ENCODE measurements at regions not wholly inside any gene's neighbourhood (a gene's known extent, or its start where the extent isn't known, plus 50 kb on each side); places are given as distances from the start of the nearest gene placed in this dataset.

GRCh38 chr4:14772388-14772787 is 229.9 kb upstream of the CPEB2 start:
- no peak for DNase-seq
- intact Hi-C loops (cut with DNase I): no loop called here

GRCh38 chr4:14783011-14783877 is 219.0 kb upstream of the CPEB2 start:
- no peak for DNase-seq
- intact Hi-C loops (cut with DNase I): no loop called here

- intact Hi-C loops (cut with DNase I): no loop called here
- no peak for DNase-seq
These were observed 215.1 kb upstream of the CPEB2 start for GRCh38 chr4:14787221-14787620.

GRCh38 chr4:14787894-14788293 is 214.4 kb upstream of the CPEB2 start:
- intact Hi-C loops (cut with DNase I): no loop called here
- no peak for DNase-seq

- no peak for DNase-seq
- intact Hi-C loops (cut with DNase I): no loop called here
These were observed 211.8 kb upstream of the CPEB2 start for GRCh38 chr4:14790494-14790893.

GRCh38 chr4:14792702-14793227 is 209.5 kb upstream of the CPEB2 start:
- intact Hi-C loops (cut with DNase I): no loop called here
- DNase-seq: no peak

GRCh38 chr4:14800977-14801376 is 201.3 kb upstream of the CPEB2 start:
- no peak for DNase-seq
- intact Hi-C loops (cut with DNase I): no loop called here

- intact Hi-C loops (cut with DNase I): no loop called here
- no peak for DNase-seq
These were observed 199.7 kb upstream of the CPEB2 start for GRCh38 chr4:14802596-14802995.

GRCh38 chr4:14807856-14808255 is 194.4 kb upstream of the CPEB2 start:
- intact Hi-C loops (cut with DNase I): no loop called here
- no peak for DNase-seq

GRCh38 chr4:14809203-14809602 is 193.1 kb upstream of the CPEB2 start:
- intact Hi-C loops (cut with DNase I): no loop called here
- no peak for DNase-seq

GRCh38 chr4:14810121-14810520 is 192.2 kb upstream of the CPEB2 start:
- DNase-seq: no peak
- intact Hi-C loops (cut with DNase I): no loop called here

GRCh38 chr4:14810568-14810967 is 191.7 kb upstream of the CPEB2 start:
- DNase-seq: no peak
- intact Hi-C loops (cut with DNase I): no loop called here

GRCh38 chr4:14812101-14812500 is 190.2 kb upstream of the CPEB2 start:
- intact Hi-C loops (cut with DNase I): no loop called here
- no peak for DNase-seq

GRCh38 chr4:14816623-14817261 is 185.5 kb upstream of the CPEB2 start:
- DNase-seq: no peak
- intact Hi-C loops (cut with DNase I): no loop called here

- DNase-seq: no peak
- intact Hi-C loops (cut with DNase I): no loop called here
These were observed 178.1 kb upstream of the CPEB2 start for GRCh38 chr4:14824189-14824588.

GRCh38 chr4:14827111-14827510 is 175.2 kb upstream of the CPEB2 start:
- intact Hi-C loops (cut with DNase I): no loop called here
- no peak for DNase-seq

GRCh38 chr4:14829795-14830194 is 172.5 kb upstream of the CPEB2 start:
- intact Hi-C loops (cut with DNase I): no loop called here
- no peak for DNase-seq

- intact Hi-C loops (cut with DNase I): no loop called here
- peak in 3 of 42 donors; percentile 9 to 20 (median 20) for DNase-seq
These were observed 170.9 kb upstream of the CPEB2 start for GRCh38 chr4:14831416-14831815.

GRCh38 chr4:14833053-14833452 is 169.2 kb upstream of the CPEB2 start:
- no peak for DNase-seq
- intact Hi-C loops (cut with DNase I): no loop called here

- no peak for DNase-seq
- intact Hi-C loops (cut with DNase I): no loop called here
These were observed 167.9 kb upstream of the CPEB2 start for GRCh38 chr4:14834382-14834781.

- intact Hi-C loops (cut with DNase I): no loop called here
- no peak for DNase-seq
These were observed 167.0 kb upstream of the CPEB2 start for GRCh38 chr4:14835288-14835687.
